GM10248 (cell line): ENCODE measurements at regions not wholly inside any gene's neighbourhood (a gene's known extent, or its start where the extent isn't known, plus 50 kb on each side); places are given as distances from the start of the nearest gene placed in this dataset.

Source experiments
- CTCF ChIA-PET: fragments of 300-600 bp; sonication (Branson Sonifier 250); formaldehyde crosslinking; extraction: SDS; loops from one replicate; lab custom pipeline; 2021; ENCODE audit warnings: antibody characterized with exemption; lab: Yijun Ruan, JAX
- POLR2A ChIA-PET: fragments of 350-650 bp; sonication (Branson Sonifier 250); formaldehyde crosslinking; extraction: SDS; loops from one replicate; lab custom pipeline; 2020; ENCODE audit warnings: antibody characterized with exemption; lab: Yijun Ruan, JAX
- DNase-seq: peaks from one replicate; pipeline ENCODE4 v3.0.0; 2012; ENCODE audit errors: extremely low spot score
- TF ChIP-seq, protein P1 (sequence below): IDR thresholded peaks from 2 replicates; pipeline ENCODE4 v1.5.1; 2012; ENCODE audit warnings: mild to moderate bottlenecking, low read depth; ENCODE audit errors: extremely low read depth, missing control alignments, control extremely low read depth

- ChIA-PET POLR2A (no interaction called here), CTCF (no interaction called here)
- TF ChIP-seq, protein P1, sequence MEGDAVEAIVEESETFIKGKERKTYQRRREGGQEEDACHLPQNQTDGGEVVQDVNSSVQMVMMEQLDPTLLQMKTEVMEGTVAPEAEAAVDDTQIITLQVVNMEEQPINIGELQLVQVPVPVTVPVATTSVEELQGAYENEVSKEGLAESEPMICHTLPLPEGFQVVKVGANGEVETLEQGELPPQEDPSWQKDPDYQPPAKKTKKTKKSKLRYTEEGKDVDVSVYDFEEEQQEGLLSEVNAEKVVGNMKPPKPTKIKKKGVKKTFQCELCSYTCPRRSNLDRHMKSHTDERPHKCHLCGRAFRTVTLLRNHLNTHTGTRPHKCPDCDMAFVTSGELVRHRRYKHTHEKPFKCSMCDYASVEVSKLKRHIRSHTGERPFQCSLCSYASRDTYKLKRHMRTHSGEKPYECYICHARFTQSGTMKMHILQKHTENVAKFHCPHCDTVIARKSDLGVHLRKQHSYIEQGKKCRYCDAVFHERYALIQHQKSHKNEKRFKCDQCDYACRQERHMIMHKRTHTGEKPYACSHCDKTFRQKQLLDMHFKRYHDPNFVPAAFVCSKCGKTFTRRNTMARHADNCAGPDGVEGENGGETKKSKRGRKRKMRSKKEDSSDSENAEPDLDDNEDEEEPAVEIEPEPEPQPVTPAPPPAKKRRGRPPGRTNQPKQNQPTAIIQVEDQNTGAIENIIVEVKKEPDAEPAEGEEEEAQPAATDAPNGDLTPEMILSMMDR, result no peak
These were observed 57.3 kb downstream of the MED10 start for GRCh38 chr5:6321078-6321477.

DNA sequence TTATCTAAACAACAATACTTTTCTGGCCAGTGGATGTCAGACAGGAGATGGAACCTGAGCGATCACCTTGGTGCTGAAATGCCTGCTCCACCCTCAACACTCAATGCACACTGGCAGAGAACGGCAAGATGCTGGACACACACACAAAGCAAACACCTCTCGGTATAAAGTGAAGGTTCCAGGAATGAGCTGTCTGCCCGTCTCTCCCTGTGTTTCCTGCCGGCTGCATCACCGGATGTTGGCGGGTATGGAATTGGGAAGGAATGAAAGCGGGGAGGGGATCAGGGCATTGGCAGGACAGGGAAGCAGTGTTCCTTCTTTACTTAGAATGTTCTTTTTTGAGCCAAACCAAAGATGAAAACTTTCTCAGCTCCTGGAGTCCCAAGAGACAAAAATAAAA lies 59.2 kb downstream of the MED10 start:
- ChIA-PET CTCF (no interaction called here), POLR2A (interaction anchor here (0.6 kb wide), 1 partner anchor 157 kb away, joined by 3 read pairs; no protein-coding TSS in a partner anchor)
- TF ChIP-seq, protein P1, result no peak
- DNase-seq, result no peak

More at GRCh38 chr5:6321078-6321477, 57.3 kb downstream of the MED10 start:
- no peak for DNase-seq

GRCh38 chr5:6317116-6317798 lies 61.1 kb downstream of the MED10 start:
- ChIA-PET POLR2A (no interaction called here), CTCF (interaction anchor here (1.5 kb wide), 1 partner anchor 9 kb away, joined by 4 read pairs; no protein-coding TSS in a partner anchor)
- DNase-seq, result no peak
- TF ChIP-seq, protein P1, result no peak

DNA sequence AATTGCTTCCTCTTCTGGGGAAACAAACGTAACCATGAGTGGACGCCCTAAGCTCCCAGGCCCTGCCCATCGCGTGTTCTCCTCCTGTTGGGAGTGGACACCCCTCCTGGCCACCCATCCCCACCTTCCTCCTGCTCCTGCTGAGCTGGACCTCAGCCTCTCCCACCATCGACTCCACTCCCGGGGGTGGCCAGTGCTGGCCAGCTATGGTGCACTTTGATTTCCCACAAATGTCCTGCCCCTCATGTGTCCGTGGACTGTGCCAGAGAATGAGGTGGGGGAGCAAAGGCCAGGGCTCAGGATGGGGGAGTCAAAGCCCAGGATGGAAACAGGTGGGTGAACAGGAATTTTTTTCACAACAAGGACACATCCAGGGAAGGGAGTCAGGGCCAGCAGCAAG lies 62.8 kb downstream of the MED10 start:
- ChIA-PET CTCF (no interaction called here), POLR2A (no interaction called here)
- TF ChIP-seq, protein P1, result no peak
- DNase-seq, result no peak

GRCh38 chr5:6311568-6312501 lies 66.5 kb downstream of the MED10 start:
- DNase-seq, result no peak

GRCh38 chr5:6309949-6310348 lies 68.4 kb downstream of the MED10 start:
- ChIA-PET POLR2A (no interaction called here), CTCF (no interaction called here)
- TF ChIP-seq, protein P1, result no peak
- no peak for DNase-seq

More at GRCh38 chr5:6311568-6312501, 66.5 kb downstream of the MED10 start:
- ChIA-PET POLR2A (no interaction called here), CTCF (no interaction called here)
- TF ChIP-seq, protein P1, result no peak
